HL-60 (cell line): ENCODE measurements at regions not wholly inside any gene's neighbourhood (a gene's known extent, or its start where the extent isn't known, plus 50 kb on each side); places are given as distances from the start of the nearest gene placed in this dataset.

Experiments
- POLR2AphosphoS5 ChIP-seq: IDR thresholded peaks from 2 replicates; pipeline ENCODE4 v1.6.1; 2012; ENCODE audit warnings: low read depth
- SPI1 ChIP-seq: IDR thresholded peaks from 2 replicates; pipeline ENCODE4 v1.6.1; 2012; ENCODE audit warnings: low read depth, mild to moderate bottlenecking, borderline replicate concordance
- TF ChIP-seq, protein P1 (sequence below): IDR thresholded peaks from one replicate; pipeline ENCODE4 v1.5.1; 2011; ENCODE audit warnings: low read length, control low read depth, inconsistent platforms; ENCODE audit not compliant: insufficient read depth

DNA sequence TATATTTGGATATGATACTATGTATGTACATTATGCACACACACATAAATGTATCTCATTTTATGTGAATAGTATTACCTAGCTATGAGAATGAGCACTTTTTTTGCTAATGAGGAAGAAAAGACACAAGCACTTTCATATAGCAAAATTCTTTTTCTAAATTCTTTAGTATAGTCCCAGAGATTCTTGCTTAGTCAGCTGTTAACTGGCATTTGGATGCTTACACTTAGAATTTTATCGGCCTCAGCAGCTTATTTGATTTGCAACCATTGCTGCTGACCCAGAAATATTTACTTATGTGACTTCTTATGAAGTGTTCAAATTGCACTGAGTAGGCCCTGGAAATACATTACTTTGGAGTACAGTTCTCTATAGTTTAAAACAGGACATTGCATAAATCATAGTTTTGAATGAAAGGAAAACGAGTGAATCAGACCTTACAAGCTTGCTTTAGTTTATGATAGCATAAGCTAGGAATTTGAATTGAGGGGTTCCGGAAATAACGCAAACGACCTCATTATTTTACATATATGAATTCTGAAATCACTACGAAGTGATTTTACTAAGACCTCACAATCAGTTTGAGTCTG is 653.9 kb upstream of the NEGR1 start:
- TF ChIP-seq, protein P1, sequence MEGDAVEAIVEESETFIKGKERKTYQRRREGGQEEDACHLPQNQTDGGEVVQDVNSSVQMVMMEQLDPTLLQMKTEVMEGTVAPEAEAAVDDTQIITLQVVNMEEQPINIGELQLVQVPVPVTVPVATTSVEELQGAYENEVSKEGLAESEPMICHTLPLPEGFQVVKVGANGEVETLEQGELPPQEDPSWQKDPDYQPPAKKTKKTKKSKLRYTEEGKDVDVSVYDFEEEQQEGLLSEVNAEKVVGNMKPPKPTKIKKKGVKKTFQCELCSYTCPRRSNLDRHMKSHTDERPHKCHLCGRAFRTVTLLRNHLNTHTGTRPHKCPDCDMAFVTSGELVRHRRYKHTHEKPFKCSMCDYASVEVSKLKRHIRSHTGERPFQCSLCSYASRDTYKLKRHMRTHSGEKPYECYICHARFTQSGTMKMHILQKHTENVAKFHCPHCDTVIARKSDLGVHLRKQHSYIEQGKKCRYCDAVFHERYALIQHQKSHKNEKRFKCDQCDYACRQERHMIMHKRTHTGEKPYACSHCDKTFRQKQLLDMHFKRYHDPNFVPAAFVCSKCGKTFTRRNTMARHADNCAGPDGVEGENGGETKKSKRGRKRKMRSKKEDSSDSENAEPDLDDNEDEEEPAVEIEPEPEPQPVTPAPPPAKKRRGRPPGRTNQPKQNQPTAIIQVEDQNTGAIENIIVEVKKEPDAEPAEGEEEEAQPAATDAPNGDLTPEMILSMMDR: no peak
- TF ChIP-seq SPI1 (no peak), POLR2AphosphoS5 (no peak)
